Body of pancreas (tissue), 4 donors: ENCODE measurements at regions not wholly inside any gene's neighbourhood (a gene's known extent, or its start where the extent isn't known, plus 50 kb on each side); places are given as distances from the start of the nearest gene placed in this dataset.

Experiments
- CTCF ChIP-seq, 7 experiments: fragments of 450-650 bp in 4 of 7; fragments of 200-600 bp in 3 of 7; sonication (generic) in 3 of 7; IDR thresholded peaks; one replicate each; pipeline ENCODE4 v1.5.1; 2016 to 2019; ENCODE audit warnings: antibody characterized with exemption in 7 of 7
- POLR2A ChIP-seq, 3 donors: fragments of 450-650 bp; IDR thresholded peaks; one replicate each; pipeline ENCODE4 v1.6.1; 2016; ENCODE audit warnings: antibody characterized with exemption in 3 of 3, mild to moderate bottlenecking in 2 of 3

GRCh38 chr4:167431371-167431770, 197.1 kb upstream of the SPOCK3 start:
- TF ChIP-seq CTCF (IDR thresholded peaks at IDR 0.05) (no peak), POLR2A (IDR thresholded peaks at IDR 0.05) (no peak)
